NCI-H345 treated with DMSO at 0.1 percent for 48 hours (cell line): ENCODE measurements at regions not wholly inside any gene's neighbourhood (a gene's known extent, or its start where the extent isn't known, plus 50 kb on each side); places are given as distances from the start of the nearest gene placed in this dataset.

Experiments
- DNase-seq: peaks from one replicate; lab custom pipeline; 2025; ENCODE audit not compliant: unreplicated experiment; lab: John Stamatoyannopoulos, UW

DNA sequence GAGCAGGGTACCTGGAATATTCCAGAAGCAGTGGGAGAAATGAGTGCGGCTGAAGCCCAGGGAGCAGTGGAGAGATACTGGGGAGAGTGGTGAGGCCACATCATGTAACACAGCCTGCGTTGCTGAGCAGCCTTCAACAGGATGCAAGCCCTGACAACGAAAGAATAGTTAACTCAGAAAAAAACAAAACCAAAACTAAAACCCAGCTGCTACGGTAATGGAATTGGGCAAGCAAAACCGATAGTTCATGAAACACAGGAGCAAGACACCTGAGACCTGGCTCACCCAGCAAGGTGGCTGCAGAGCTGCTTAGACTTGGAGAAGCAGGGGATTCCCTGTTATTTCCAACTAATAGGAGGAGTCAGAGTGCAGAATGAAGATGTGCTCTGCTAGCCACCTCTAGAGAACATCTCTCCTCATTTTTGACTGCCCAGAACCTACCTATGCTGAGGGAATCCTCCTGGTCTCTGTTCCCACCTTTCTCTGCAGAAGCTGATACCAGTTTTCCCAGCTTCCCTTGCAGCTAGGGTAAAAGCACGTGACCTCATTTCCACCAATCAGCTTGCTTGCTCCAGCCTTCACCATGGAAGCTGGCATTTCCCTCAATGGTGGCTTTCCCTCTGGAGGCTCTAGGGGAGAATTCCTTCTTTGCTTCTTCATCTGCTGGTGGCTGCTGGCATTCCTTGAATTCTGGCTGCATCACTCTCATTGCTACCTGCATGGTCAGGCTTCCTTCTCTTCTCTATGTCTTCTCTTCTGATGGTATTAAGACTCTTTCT is 59.4 kb upstream of the XYLT1 start:
- DNase-seq: no peak

DNA sequence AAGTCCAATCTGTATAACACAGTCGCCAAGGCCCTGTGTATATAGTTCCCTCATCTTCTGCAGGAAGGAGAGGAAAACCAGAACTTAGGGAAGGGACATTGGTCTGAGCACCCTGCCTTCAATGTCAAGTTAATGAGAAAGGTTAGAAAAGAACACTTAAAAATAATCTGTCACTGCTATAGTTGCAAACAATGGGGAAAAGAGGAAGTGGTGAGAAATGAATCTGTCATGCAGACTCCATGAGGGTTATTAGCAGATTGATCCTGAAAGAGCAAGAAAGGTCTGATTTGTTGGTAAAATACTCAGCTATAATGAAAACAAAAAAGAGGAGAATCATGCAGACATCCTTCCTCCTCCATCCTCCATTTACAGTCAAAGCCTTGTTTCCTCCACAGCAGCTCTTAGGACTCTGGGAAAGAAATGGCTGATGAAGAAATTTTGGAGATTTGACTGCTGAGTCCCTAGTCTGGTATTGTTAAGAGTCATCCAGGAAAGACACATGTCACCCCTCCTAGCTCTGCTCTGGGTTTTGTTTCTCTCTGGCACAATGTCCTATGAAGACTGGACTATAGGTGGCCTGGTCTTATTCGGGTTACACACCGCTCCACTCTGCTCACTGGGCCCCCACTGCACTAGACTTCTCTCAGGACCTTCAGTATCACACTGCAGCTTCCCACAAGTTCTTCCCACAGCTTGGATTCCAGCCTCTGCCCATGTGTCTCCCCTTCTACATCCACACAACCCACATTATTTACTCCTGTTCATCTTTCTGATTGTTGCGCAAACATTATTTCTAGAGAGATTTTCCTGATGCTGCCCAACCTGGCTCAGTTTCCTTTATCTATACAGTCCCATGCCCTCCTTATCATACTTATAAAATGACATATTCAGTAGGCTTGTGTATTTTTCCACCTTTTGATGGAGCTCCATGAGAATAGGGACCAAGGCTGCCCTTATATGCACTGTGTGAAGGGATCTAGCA is 56.5 kb upstream of the XYLT1 start:
- DNase-seq: no peak

DNA sequence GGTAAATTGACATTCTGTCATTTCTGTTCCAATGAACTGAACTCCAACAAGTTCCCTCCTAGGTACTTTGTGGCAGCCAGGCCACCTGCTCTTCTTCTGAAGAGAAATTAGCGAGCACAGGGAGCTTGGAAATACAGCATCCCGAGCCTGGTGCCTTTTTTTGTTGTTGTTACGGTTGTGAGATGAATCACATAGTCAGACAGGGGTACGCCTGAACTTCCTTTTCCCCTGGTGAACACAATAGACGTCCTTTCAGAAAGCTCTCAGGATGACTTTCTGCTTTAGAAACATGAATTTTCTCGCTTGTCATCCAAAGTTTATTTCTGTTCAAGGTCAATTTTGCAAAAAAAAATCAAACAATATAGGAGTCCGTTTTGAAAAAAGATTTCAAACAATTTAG is 53.9 kb upstream of the XYLT1 start:
- DNase-seq: no peak

DNA sequence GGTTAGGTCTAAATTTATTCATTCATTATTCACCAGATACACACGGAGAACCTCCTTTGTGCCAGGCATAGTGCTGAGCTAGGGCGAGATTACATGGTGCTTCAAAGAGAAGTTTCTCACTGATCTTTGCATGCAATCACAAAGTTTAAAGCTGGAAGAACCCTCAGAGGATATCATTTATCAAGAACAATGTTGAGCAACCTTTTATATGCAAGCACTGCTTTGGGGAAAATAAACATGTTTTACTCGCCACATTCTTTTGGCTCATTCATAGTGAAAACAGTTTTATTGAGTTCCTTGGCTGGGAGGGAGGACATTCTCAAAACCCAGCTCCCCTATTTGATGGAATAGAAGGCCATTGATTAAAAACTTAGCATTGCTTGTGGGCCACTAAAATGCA is 49.8 kb upstream of the XYLT1 start:
- no peak for DNase-seq
